BJ (cell line): ENCODE measurements at regions not wholly inside any gene's neighbourhood (a gene's known extent, or its start where the extent isn't known, plus 50 kb on each side); places are given as distances from the start of the nearest gene placed in this dataset.

Experiments
- CTCF ChIA-PET: fragments of 350-600 bp; formaldehyde crosslinking; extraction: SDS; loops from one replicate; lab custom pipeline; 2021; ENCODE audit warnings: antibody characterized with exemption, inconsistent platforms; lab: Yijun Ruan, JAX
- POLR2A ChIA-PET: fragments of 300-600 bp; sonication (Branson Sonifier 250); formaldehyde crosslinking; extraction: SDS; loops from one replicate; lab custom pipeline; 2021; ENCODE audit warnings: antibody characterized with exemption; lab: Charles Lee
- DNase-seq: peaks from one replicate; pipeline ENCODE4 v3.0.0-alpha.2; 2011; ENCODE audit warnings: low read depth
- H3K27me3 ChIP-seq: 2 replicates; pipeline ENCODE4 v1.6.0; 2011; ENCODE audit warnings: low read length; ENCODE audit not compliant: control insufficient read depth, insufficient read depth
- H3K36me3 ChIP-seq: 2 replicates; pipeline ENCODE4 v1.5.1; 2011; ENCODE audit warnings: low read length; ENCODE audit not compliant: control insufficient read depth, insufficient read depth
- H3K4me3 ChIP-seq: 2 replicates; pipeline ENCODE4 v1.5.1; 2011; ENCODE audit warnings: low read depth, mild to moderate bottlenecking, control low read depth, low read length
- CTCF ChIP-seq: IDR thresholded peaks from 2 replicates; pipeline ENCODE4 v1.5.1; 2011; ENCODE audit warnings: low read depth, mild to moderate bottlenecking, control low read depth, inconsistent platforms, low read length, moderate library complexity; ENCODE audit not compliant: insufficient read depth

DNA sequence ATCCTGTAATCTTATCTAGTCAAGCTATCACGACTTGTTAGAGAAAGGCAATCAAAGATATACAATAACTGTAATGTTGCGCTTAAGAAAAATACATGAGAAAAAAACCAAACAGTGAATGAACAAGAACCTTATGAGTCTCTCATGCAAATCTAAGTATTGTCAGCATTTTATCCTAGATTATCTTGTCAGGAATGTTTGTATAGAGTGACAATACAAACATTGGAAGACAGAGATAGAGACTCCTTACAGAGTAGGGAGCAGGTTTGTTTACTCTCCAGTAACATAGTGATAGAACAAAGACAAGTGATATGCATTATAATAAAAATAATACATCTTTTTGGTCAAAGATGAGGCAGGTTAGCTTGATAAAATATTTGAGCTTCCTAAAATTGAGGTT lies 444.8 kb downstream of the SLITRK5 start:
- POLR2A ChIA-PET, result no interaction called here
- Histone ChIP-seq H3K36me3 (no peaks in the 10 kb centered on the region), H3K27me3 (no peaks in the 10 kb centered on the region), H3K4me3 (no peak overlapping the region)
- DNase-seq, result no peak
- no peak for TF ChIP-seq CTCF
- CTCF ChIA-PET, result no interaction called here

DNA sequence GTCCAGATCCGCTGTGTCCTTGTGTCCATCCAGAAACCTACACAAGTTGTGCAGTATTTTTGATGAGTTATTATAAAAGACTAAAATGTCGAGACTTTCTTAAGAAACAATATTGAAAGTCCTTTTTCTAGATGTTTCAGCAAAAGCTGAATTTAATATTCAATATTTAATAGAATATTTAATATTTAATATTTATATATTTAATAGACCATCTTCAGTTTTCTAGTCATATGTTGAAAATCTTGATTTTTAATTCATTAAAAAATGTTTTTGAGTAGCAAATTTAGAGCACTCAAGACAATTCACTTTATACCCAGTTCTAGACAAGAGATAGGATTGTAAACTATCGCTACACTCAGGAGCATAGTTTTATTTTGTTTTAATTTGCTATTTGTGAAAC lies 447.8 kb downstream of the SLITRK5 start:
- POLR2A ChIA-PET, result no interaction called here
- no peaks in the 10 kb centered on the region for H3K36me3 ChIP-seq
- H3K4me3 ChIP-seq, result no peak overlapping the region
- CTCF ChIA-PET, result interaction anchor here (0.6 kb wide), 1 partner anchor 1024 kb away, joined by 3 read pairs; no protein-coding TSS in a partner anchor
- DNase-seq, result no peak
- H3K27me3 ChIP-seq, result no peaks in the 10 kb centered on the region
- no peak for TF ChIP-seq CTCF

DNA sequence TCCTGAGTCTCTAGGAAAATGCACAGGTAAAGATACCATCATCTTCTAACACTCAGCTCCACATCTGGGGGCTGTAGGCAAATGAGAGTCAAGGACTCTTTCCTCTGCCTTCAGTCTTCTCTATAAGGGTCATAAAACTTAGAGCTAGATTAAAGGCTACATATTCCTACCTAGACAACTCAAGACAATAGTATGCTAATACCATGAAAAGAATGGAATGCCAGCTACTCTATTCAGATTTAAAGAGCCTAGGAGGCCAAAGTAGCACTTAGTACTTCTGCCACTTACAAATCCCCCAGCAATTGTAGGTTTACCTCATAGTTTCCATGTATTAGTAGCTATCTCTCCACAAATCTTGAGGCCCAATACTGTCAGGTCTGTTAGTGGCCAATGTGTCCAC lies 453.0 kb downstream of the SLITRK5 start:
- ChIA-PET POLR2A (no interaction called here), CTCF (no interaction called here)
- DNase-seq, result no peak
- no peaks in the 10 kb centered on the region for H3K36me3 ChIP-seq
- no peak overlapping the region for H3K4me3 ChIP-seq
- no peak for TF ChIP-seq CTCF
- H3K27me3 ChIP-seq, result no peaks in the 10 kb centered on the region

- POLR2A ChIA-PET, result no interaction called here
- no peak for DNase-seq
- no peak overlapping the region for H3K4me3 ChIP-seq
- CTCF ChIA-PET, result no interaction called here
- no peaks in the 10 kb centered on the region for H3K36me3 ChIP-seq
- no peak for TF ChIP-seq CTCF
- H3K27me3 ChIP-seq, result no peaks in the 10 kb centered on the region
Observed at GRCh38 chr13:88125055-88125454, 453.9 kb downstream of the SLITRK5 start.

GRCh38 chr13:88136098-88136790 lies 465.1 kb downstream of the SLITRK5 start:
- Histone ChIP-seq H3K27me3 (no peaks in the 10 kb centered on the region), H3K36me3 (no peaks in the 10 kb centered on the region), H3K4me3 (no peak overlapping the region)
- no peak for TF ChIP-seq CTCF
- POLR2A ChIA-PET, result no interaction called here
- no peak for DNase-seq
- CTCF ChIA-PET, result no interaction called here
